ENCODE measurements at regions not wholly inside any gene's neighbourhood (a gene's known extent, or its start where the extent isn't known, plus 50 kb on each side); places are given as distances from the start of the nearest gene placed in this dataset.

DNA sequence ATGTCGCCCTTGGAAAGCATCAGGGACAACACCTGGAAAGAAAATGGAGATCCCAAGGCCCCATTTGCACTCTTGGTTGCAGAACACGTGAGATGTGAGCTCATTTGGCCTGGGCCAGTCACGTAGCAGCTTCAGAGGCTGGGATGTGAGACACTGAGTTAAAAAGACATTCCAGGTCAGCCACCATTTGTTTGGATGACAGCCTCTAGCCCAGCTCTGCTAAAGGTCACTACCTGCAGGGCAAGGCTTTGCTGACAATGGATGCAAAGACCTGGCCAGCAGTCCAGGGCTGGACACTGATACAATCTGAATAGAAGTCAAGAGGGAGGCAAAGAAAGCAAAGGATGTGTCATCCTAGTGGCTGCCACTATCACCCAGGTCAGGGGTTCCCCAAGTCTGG, 83.9 kb upstream of the LRPPRC start:
- DNase-seq (ENCODE audit: low read depth in 1 of 2, low spot score in 1 of 2) (no peak), ATAC-seq (peak in 1 of 2 experiments; percentile 31; a peak in 1 of 6 replicates), FAIRE-seq (no peak)
- no peak overlapping the region for H3K4me3 ChIP-seq
- CTCF ChIA-PET, result interaction anchor here (1.1 to 1.5 kb wide), 3 partner anchors 9 to 36 kb away, joined by 3 to 4 read pairs (median 3); no protein-coding TSS in a partner anchor
- no peak for TF ChIP-seq EP300 (IDR thresholded peaks at IDR 0.05)
- no peak for TF ChIP-seq HOXB13 (CRISPR knock-in tag; IDR thresholded peaks at IDR 0.05; ENCODE audit: low read depth)
- TF ChIP-seq HOXA7 (CRISPR knock-in tag; IDR thresholded peaks at IDR 0.05), result no peak
- no peak for TF ChIP-seq CBX2 (IDR thresholded peaks at IDR 0.05; ENCODE audit: borderline replicate concordance, low read depth)
- TF ChIP-seq PHF8 (IDR thresholded peaks at IDR 0.05; ENCODE audit: borderline replicate concordance, low read depth), result no peak
- TF ChIP-seq ZFP36 (IDR thresholded peaks at IDR 0.05; ENCODE audit: borderline replicate concordance, partially characterized antibody), result no peak
- no peak for TF ChIP-seq CHD2 (IDR thresholded peaks at IDR 0.05; ENCODE audit: low read length, partially characterized antibody)
- no peak for TF ChIP-seq RNF2 (IDR thresholded peaks at IDR 0.05; ENCODE audit: borderline replicate concordance, low read depth)
- TF ChIP-seq HEYL (CRISPR knock-in tag; IDR thresholded peaks at IDR 0.05), result no peak
- WGBS (ENCODE audit: missing lambda C conversion rate), result 71% methylated on average over 3 of the region's 3 CpGs
- no peak overlapping the region for H3K4me2 ChIP-seq
- H3K27ac ChIP-seq, result no peak overlapping the region
- H3K4me1 ChIP-seq, result no peaks in the 10 kb centered on the region
- no peaks in the 10 kb centered on the region for H3K9me3 ChIP-seq
- POLR2A ChIA-PET, result no interaction called here

DNA sequence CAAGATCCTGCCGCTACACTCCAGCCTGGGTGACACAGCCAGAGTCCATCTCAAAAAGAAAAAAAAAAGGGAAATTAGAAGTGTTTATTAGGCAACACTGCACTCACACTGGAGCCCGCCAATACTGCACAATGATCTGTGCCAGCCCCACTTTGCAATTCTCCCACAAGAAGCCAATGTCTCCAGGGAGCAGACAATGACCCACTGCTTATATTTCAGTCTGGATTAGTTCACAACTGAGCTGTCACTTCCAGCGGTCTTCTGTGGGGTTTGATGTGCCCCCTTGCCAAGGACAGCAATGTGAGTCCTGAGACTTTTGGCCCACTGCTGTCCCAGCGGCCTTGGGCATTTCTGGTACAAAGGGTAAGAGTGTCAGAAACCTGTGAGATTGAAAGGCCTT, 85.6 kb upstream of the PPM1B start:
- no peak overlapping the region for H3K4me2 ChIP-seq
- ATAC-seq, result no peak
- WGBS (ENCODE audit: missing lambda C conversion rate), result 74% methylated on average over 4 of the region's 4 CpGs
- DNase-seq (ENCODE audit: low read depth in 1 of 2, low spot score in 1 of 2), result no peak
- no peak overlapping the region for H3K27ac ChIP-seq
- no peak for FAIRE-seq
- TF ChIP-seq CTCF (IDR thresholded peaks at IDR 0.05), result no peak
- TF ChIP-seq SREBF2 (IDR thresholded peaks at IDR 0.05), result no peak
- TF ChIP-seq RFX5 (IDR thresholded peaks at IDR 0.05), result no peak
- no peak for TF ChIP-seq E2F6 (IDR thresholded peaks at IDR 0.05; ENCODE audit: borderline replicate concordance, low read depth)
- TF ChIP-seq ZNF302 (CRISPR knock-in tag; IDR thresholded peaks at IDR 0.05), result no peak
- TF ChIP-seq HOXB5 (CRISPR knock-in tag; IDR thresholded peaks at IDR 0.05), result no peak
- TF ChIP-seq ZC3H11A (IDR thresholded peaks at IDR 0.05), result no peak
- TF ChIP-seq REST (IDR thresholded peaks at IDR 0.05), result no peak
- TF ChIP-seq CHD4 (IDR thresholded peaks at IDR 0.05; ENCODE audit: borderline replicate concordance), result no peak
- no peak for TF ChIP-seq NR3C1 (IDR thresholded peaks at IDR 0.05)
- no peak for TF ChIP-seq KDM1A (IDR thresholded peaks at IDR 0.05; ENCODE audit: low read depth)
- no peak for TF ChIP-seq USF2 (IDR thresholded peaks at IDR 0.05)
- TF ChIP-seq JUN (IDR thresholded peaks at IDR 0.05), result no peak
- TF ChIP-seq POLR2AphosphoS2 (conservative IDR thresholded peaks at IDR 0.05; ENCODE audit: low read length), result no peak
- TF ChIP-seq, protein P1, sequence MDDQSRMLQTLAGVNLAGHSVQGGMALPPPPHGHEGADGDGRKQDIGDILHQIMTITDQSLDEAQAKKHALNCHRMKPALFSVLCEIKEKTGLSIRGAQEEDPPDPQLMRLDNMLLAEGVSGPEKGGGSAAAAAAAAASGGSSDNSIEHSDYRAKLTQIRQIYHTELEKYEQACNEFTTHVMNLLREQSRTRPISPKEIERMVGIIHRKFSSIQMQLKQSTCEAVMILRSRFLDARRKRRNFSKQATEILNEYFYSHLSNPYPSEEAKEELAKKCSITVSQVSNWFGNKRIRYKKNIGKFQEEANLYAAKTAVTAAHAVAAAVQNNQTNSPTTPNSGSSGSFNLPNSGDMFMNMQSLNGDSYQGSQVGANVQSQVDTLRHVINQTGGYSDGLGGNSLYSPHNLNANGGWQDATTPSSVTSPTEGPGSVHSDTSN (IDR thresholded peaks at IDR 0.05), result no peak
- CTCF ChIA-PET, result interaction anchor here (0.7 to 2.5 kb wide), 7 partner anchors 10 to 1384 kb away, joined by 3 to 7 read pairs (median 4); no protein-coding TSS in a partner anchor
- H3K4me3 ChIP-seq, result no peak overlapping the region
- H3K9me3 ChIP-seq, result no peaks in the 10 kb centered on the region
- POLR2A ChIA-PET, result no interaction called here
- H3K4me1 ChIP-seq, result peaks cover 11% of the 10 kb centered on the region
